ENCODE measurements at regions not wholly inside any gene's neighbourhood (a gene's known extent, or its start where the extent isn't known, plus 50 kb on each side); places are given as distances from the start of the nearest gene placed in this dataset.

DNA sequence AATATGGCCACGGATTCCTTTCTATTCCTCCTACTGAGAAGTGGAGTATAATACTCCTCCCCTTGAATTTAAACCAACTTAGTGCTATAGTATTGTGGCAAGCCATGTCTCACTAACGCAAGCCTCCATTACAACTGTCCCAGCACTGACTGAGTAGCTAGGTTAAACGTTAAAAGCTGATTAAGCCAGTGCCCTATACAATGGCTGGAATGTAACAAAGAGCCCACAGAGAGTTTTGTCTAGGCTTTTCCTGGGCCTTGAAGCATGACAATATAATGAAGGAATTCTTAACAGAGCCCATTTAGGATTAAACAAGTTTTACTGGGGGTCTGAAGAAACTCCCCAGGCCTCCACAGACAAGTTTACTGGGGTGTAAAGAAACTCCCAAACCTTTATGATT is 254.5 kb upstream of the DACH1 start:
- no peaks in the 10 kb centered on the region for H4K20me1 ChIP-seq (ENCODE audit: insufficient read depth, low read length)
- TF ChIP-seq EZH2 (optimal IDR thresholded peaks at IDR 0.05; ENCODE audit: low read depth, low read length) = no peak
- TF ChIP-seq, protein P1, sequence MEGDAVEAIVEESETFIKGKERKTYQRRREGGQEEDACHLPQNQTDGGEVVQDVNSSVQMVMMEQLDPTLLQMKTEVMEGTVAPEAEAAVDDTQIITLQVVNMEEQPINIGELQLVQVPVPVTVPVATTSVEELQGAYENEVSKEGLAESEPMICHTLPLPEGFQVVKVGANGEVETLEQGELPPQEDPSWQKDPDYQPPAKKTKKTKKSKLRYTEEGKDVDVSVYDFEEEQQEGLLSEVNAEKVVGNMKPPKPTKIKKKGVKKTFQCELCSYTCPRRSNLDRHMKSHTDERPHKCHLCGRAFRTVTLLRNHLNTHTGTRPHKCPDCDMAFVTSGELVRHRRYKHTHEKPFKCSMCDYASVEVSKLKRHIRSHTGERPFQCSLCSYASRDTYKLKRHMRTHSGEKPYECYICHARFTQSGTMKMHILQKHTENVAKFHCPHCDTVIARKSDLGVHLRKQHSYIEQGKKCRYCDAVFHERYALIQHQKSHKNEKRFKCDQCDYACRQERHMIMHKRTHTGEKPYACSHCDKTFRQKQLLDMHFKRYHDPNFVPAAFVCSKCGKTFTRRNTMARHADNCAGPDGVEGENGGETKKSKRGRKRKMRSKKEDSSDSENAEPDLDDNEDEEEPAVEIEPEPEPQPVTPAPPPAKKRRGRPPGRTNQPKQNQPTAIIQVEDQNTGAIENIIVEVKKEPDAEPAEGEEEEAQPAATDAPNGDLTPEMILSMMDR (IDR thresholded peaks at IDR 0.05; ENCODE audit: low read length) = no peak
- no peak for TF ChIP-seq EZH2phosphoT487 (IDR thresholded peaks at IDR 0.05; ENCODE audit: low read length)
- no peak overlapping the region for H3K4me3 ChIP-seq (ENCODE audit: low read length)
- DNase-seq = no peak
- H3K9ac ChIP-seq (ENCODE audit: low read length) = no peak overlapping the region
- no peak overlapping the region for H3K4me2 ChIP-seq (ENCODE audit: low read depth, low read length)
- no peaks in the 10 kb centered on the region for H3F3A ChIP-seq (ENCODE audit: insufficient read depth, low read length)
- no peaks in the 10 kb centered on the region for H3K9me2 ChIP-seq (replicated peaks; ENCODE audit: insufficient read depth, low read length)
- H3K79me2 ChIP-seq (ENCODE audit: low read length) = no peaks in the 10 kb centered on the region
- H3K36me3 ChIP-seq (replicated peaks; ENCODE audit: insufficient read depth, low read length) = no peaks in the 10 kb centered on the region
- H3K27ac ChIP-seq (ENCODE audit: low read length) = no peak overlapping the region
- no peaks in the 10 kb centered on the region for H3K4me1 ChIP-seq (ENCODE audit: low read length)
- no peaks in the 10 kb centered on the region for H3K27me3 ChIP-seq (replicated peaks; ENCODE audit: insufficient read depth, low read length)
- H2AFZ ChIP-seq (ENCODE audit: low read length) = no peak overlapping the region
- no peaks in the 10 kb centered on the region for H3K9me3 ChIP-seq (replicated peaks; ENCODE audit: insufficient read depth, low read length)

DNA sequence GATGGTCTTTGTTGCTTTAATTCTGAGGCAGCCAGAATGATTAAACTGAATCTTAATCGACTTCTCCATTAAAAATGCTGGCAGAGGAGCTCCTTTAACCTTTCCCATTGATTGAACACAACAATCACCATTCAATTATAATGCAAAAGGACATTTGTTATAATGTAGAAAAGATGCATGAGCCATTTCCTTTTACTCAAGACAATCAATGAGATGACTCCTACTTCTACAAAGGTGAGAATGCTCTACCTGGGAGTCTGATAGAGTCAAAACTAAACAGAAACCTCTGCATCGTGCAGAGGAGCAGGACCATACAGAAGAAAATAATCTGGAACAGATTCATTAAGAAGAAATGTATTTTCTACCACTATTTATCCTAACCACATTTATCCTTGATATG is 253.6 kb upstream of the DACH1 start:
- TF ChIP-seq EZH2 (optimal IDR thresholded peaks at IDR 0.05; ENCODE audit: low read depth, low read length) = no peak
- TF ChIP-seq, protein P1 (IDR thresholded peaks at IDR 0.05; ENCODE audit: low read length) = no peak
- no peak for TF ChIP-seq EZH2phosphoT487 (IDR thresholded peaks at IDR 0.05; ENCODE audit: low read length)
- DNase-seq = no peak
- Histone ChIP-seq H4K20me1 (ENCODE audit: insufficient read depth, low read length) (no peaks in the 10 kb centered on the region), H3K9me3 (replicated peaks; ENCODE audit: insufficient read depth, low read length) (no peaks in the 10 kb centered on the region), H3K27ac (ENCODE audit: low read length) (no peak overlapping the region), H3K36me3 (replicated peaks; ENCODE audit: insufficient read depth, low read length) (no peaks in the 10 kb centered on the region), H3K4me3 (ENCODE audit: low read length) (no peak overlapping the region), H2AFZ (ENCODE audit: low read length) (no peak overlapping the region), H3K27me3 (replicated peaks; ENCODE audit: insufficient read depth, low read length) (no peaks in the 10 kb centered on the region), H3K79me2 (ENCODE audit: low read length) (no peaks in the 10 kb centered on the region), H3K9ac (ENCODE audit: low read length) (no peak overlapping the region), H3K9me2 (replicated peaks; ENCODE audit: insufficient read depth, low read length) (no peaks in the 10 kb centered on the region), H3K4me2 (ENCODE audit: low read depth, low read length) (no peak overlapping the region), H3K4me1 (ENCODE audit: low read length) (no peaks in the 10 kb centered on the region), H3F3A (ENCODE audit: insufficient read depth, low read length) (no peaks in the 10 kb centered on the region)

DNA sequence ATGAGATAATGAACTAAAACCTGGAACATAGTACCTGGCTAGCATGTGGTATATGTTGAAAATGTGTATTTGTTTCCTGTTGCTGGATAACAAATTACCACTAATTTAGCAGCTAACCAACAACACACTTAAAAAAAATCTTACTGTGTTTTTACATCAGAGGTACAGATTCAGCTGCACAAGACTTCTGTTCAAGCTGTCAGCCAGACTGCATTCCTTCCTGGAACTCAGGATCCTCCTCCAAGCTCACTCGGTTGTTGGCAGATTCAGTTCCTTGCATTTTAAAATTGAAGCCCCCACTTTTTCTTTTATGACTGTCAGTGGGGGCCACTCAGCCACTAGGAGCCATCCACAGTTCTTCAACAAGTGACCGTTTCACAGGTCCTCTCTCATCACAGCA is 246.9 kb upstream of the DACH1 start:
- no peaks in the 10 kb centered on the region for H3K36me3 ChIP-seq (replicated peaks; ENCODE audit: insufficient read depth, low read length)
- H3K27ac ChIP-seq (ENCODE audit: low read length) = no peak overlapping the region
- H3K9me2 ChIP-seq (replicated peaks; ENCODE audit: insufficient read depth, low read length) = no peaks in the 10 kb centered on the region
- H3K9me3 ChIP-seq (replicated peaks; ENCODE audit: insufficient read depth, low read length) = no peaks in the 10 kb centered on the region
- no peaks in the 10 kb centered on the region for H3K4me1 ChIP-seq (ENCODE audit: low read length)
- no peak for TF ChIP-seq EZH2 (optimal IDR thresholded peaks at IDR 0.05; ENCODE audit: low read depth, low read length)
- TF ChIP-seq, protein P1 (IDR thresholded peaks at IDR 0.05; ENCODE audit: low read length) = no peak
- no peak for TF ChIP-seq EZH2phosphoT487 (IDR thresholded peaks at IDR 0.05; ENCODE audit: low read length)
- H4K20me1 ChIP-seq (ENCODE audit: insufficient read depth, low read length) = no peaks in the 10 kb centered on the region
- H2AFZ ChIP-seq (ENCODE audit: low read length) = no peak overlapping the region
- no peak overlapping the region for H3K9ac ChIP-seq (ENCODE audit: low read length)
- H3K79me2 ChIP-seq (ENCODE audit: low read length) = no peaks in the 10 kb centered on the region
- H3K4me2 ChIP-seq (ENCODE audit: low read depth, low read length) = no peak overlapping the region
- DNase-seq = no peak
- H3F3A ChIP-seq (ENCODE audit: insufficient read depth, low read length) = no peaks in the 10 kb centered on the region
- no peak overlapping the region for H3K4me3 ChIP-seq (ENCODE audit: low read length)
- H3K27me3 ChIP-seq (replicated peaks; ENCODE audit: insufficient read depth, low read length) = no peaks in the 10 kb centered on the region
